ENCODE measurements at regions not wholly inside any gene's neighbourhood (a gene's known extent, or its start where the extent isn't known, plus 50 kb on each side); places are given as distances from the start of the nearest gene placed in this dataset.

- H3K4me1 ChIP-seq (ENCODE audit: insufficient read depth, insufficient read length): no peaks in the 10 kb centered on the region
- H3K4me3 ChIP-seq (ENCODE audit: insufficient read length, low read depth): no peak overlapping the region
These were observed 1276.8 kb downstream of the UQCRFS1 start for GRCh38 chr19:27936139-27936538.

GRCh38 chr19:27935669-27936068, 1277.3 kb downstream of the UQCRFS1 start:
- no peak for TF ChIP-seq ZNF274 (IDR thresholded peaks at IDR 0.05; ENCODE audit: low read depth, low read length)
- no peak for TF ChIP-seq YY1 (IDR thresholded peaks at IDR 0.05; ENCODE audit: insufficient read depth, insufficient read length)
- no peak for TF ChIP-seq SUZ12 (IDR thresholded peaks at IDR 0.05; ENCODE audit: extremely low read depth, insufficient read depth, insufficient read length)
- H3K27me3 ChIP-seq (ENCODE audit: insufficient read depth, insufficient read length): no peaks in the 10 kb centered on the region
- H3K4me1 ChIP-seq (ENCODE audit: insufficient read depth, insufficient read length): no peaks in the 10 kb centered on the region
- no peak overlapping the region for H3K4me3 ChIP-seq (ENCODE audit: insufficient read length, low read depth)
- no peaks in the 10 kb centered on the region for H3K9me3 ChIP-seq (ENCODE audit: insufficient read depth, low read length)
- DNase-seq (ENCODE audit: low read depth, low spot score): no peak
- no peaks in the 10 kb centered on the region for H3K36me3 ChIP-seq (ENCODE audit: insufficient read depth, insufficient read length, low read length)
- H3K9ac ChIP-seq (ENCODE audit: insufficient read length, low read depth): no peak overlapping the region

More at GRCh38 chr19:27936139-27936538, 1276.8 kb downstream of the UQCRFS1 start:
- H3K36me3 ChIP-seq (ENCODE audit: insufficient read depth, insufficient read length, low read length): no peaks in the 10 kb centered on the region
- DNase-seq (ENCODE audit: low read depth, low spot score): no peak
- TF ChIP-seq YY1 (IDR thresholded peaks at IDR 0.05; ENCODE audit: insufficient read depth, insufficient read length) (no peak), ZNF274 (IDR thresholded peaks at IDR 0.05; ENCODE audit: low read depth, low read length) (no peak), SUZ12 (IDR thresholded peaks at IDR 0.05; ENCODE audit: extremely low read depth, insufficient read depth, insufficient read length) (no peak)
- H3K27me3 ChIP-seq (ENCODE audit: insufficient read depth, insufficient read length): no peaks in the 10 kb centered on the region
- no peaks in the 10 kb centered on the region for H3K9me3 ChIP-seq (ENCODE audit: insufficient read depth, low read length)
- no peak overlapping the region for H3K9ac ChIP-seq (ENCODE audit: insufficient read length, low read depth)

- TF ChIP-seq YY1 (IDR thresholded peaks at IDR 0.05; ENCODE audit: insufficient read depth, insufficient read length): no peak
- TF ChIP-seq ZNF274 (IDR thresholded peaks at IDR 0.05; ENCODE audit: low read depth, low read length): no peak
- no peak for TF ChIP-seq SUZ12 (IDR thresholded peaks at IDR 0.05; ENCODE audit: extremely low read depth, insufficient read depth, insufficient read length)
- no peak for DNase-seq (ENCODE audit: low read depth, low spot score)
- Histone ChIP-seq H3K36me3 (ENCODE audit: insufficient read depth, insufficient read length, low read length) (no peaks in the 10 kb centered on the region), H3K9ac (ENCODE audit: insufficient read length, low read depth) (no peak overlapping the region), H3K27me3 (ENCODE audit: insufficient read depth, insufficient read length) (no peaks in the 10 kb centered on the region), H3K4me1 (ENCODE audit: insufficient read depth, insufficient read length) (no peaks in the 10 kb centered on the region), H3K9me3 (ENCODE audit: insufficient read depth, low read length) (no peaks in the 10 kb centered on the region), H3K4me3 (ENCODE audit: insufficient read length, low read depth) (no peak overlapping the region)
These were observed 1283.6 kb downstream of the UQCRFS1 start for GRCh38 chr19:27929399-27929798.

- Histone ChIP-seq H3K9me3 (ENCODE audit: insufficient read depth, low read length) (no peaks in the 10 kb centered on the region), H3K36me3 (ENCODE audit: insufficient read depth, insufficient read length, low read length) (no peaks in the 10 kb centered on the region), H3K27me3 (ENCODE audit: insufficient read depth, insufficient read length) (no peaks in the 10 kb centered on the region), H3K4me1 (ENCODE audit: insufficient read depth, insufficient read length) (no peaks in the 10 kb centered on the region), H3K9ac (ENCODE audit: insufficient read length, low read depth) (no peak overlapping the region), H3K4me3 (ENCODE audit: insufficient read length, low read depth) (no peak overlapping the region)
- DNase-seq (ENCODE audit: low read depth, low spot score): no peak
- TF ChIP-seq SUZ12 (IDR thresholded peaks at IDR 0.05; ENCODE audit: extremely low read depth, insufficient read depth, insufficient read length): no peak
- TF ChIP-seq YY1 (IDR thresholded peaks at IDR 0.05; ENCODE audit: insufficient read depth, insufficient read length): no peak
- no peak for TF ChIP-seq ZNF274 (IDR thresholded peaks at IDR 0.05; ENCODE audit: low read depth, low read length)
These were observed 1287.7 kb downstream of the UQCRFS1 start for GRCh38 chr19:27925202-27925601.

GRCh38 chr19:27922970-27923369, 1290.0 kb downstream of the UQCRFS1 start:
- Histone ChIP-seq H3K36me3 (ENCODE audit: insufficient read depth, insufficient read length, low read length) (no peaks in the 10 kb centered on the region), H3K9me3 (ENCODE audit: insufficient read depth, low read length) (no peaks in the 10 kb centered on the region), H3K4me1 (ENCODE audit: insufficient read depth, insufficient read length) (no peaks in the 10 kb centered on the region), H3K27me3 (ENCODE audit: insufficient read depth, insufficient read length) (no peaks in the 10 kb centered on the region), H3K4me3 (ENCODE audit: insufficient read length, low read depth) (no peak overlapping the region), H3K9ac (ENCODE audit: insufficient read length, low read depth) (no peak overlapping the region)
- no peak for DNase-seq (ENCODE audit: low read depth, low spot score)
- no peak for TF ChIP-seq ZNF274 (IDR thresholded peaks at IDR 0.05; ENCODE audit: low read depth, low read length)
- TF ChIP-seq SUZ12 (IDR thresholded peaks at IDR 0.05; ENCODE audit: extremely low read depth, insufficient read depth, insufficient read length): no peak
- no peak for TF ChIP-seq YY1 (IDR thresholded peaks at IDR 0.05; ENCODE audit: insufficient read depth, insufficient read length)

- Histone ChIP-seq H3K36me3 (ENCODE audit: insufficient read depth, insufficient read length, low read length) (no peaks in the 10 kb centered on the region), H3K4me1 (ENCODE audit: insufficient read depth, insufficient read length) (no peaks in the 10 kb centered on the region), H3K4me3 (ENCODE audit: insufficient read length, low read depth) (no peak overlapping the region), H3K27me3 (ENCODE audit: insufficient read depth, insufficient read length) (no peaks in the 10 kb centered on the region), H3K9ac (ENCODE audit: insufficient read length, low read depth) (no peak overlapping the region), H3K9me3 (ENCODE audit: insufficient read depth, low read length) (no peaks in the 10 kb centered on the region)
- TF ChIP-seq YY1 (IDR thresholded peaks at IDR 0.05; ENCODE audit: insufficient read depth, insufficient read length) (no peak), SUZ12 (IDR thresholded peaks at IDR 0.05; ENCODE audit: extremely low read depth, insufficient read depth, insufficient read length) (no peak), ZNF274 (IDR thresholded peaks at IDR 0.05; ENCODE audit: low read depth, low read length) (no peak)
- no peak for DNase-seq (ENCODE audit: low read depth, low spot score)
These were observed 1292.2 kb downstream of the UQCRFS1 start for GRCh38 chr19:27920774-27921173.

GRCh38 chr19:27918818-27919217, 1294.1 kb downstream of the UQCRFS1 start:
- Histone ChIP-seq H3K27me3 (ENCODE audit: insufficient read depth, insufficient read length) (no peaks in the 10 kb centered on the region), H3K4me3 (ENCODE audit: insufficient read length, low read depth) (no peak overlapping the region), H3K4me1 (ENCODE audit: insufficient read depth, insufficient read length) (no peaks in the 10 kb centered on the region), H3K9ac (ENCODE audit: insufficient read length, low read depth) (no peak overlapping the region), H3K9me3 (ENCODE audit: insufficient read depth, low read length) (no peaks in the 10 kb centered on the region), H3K36me3 (ENCODE audit: insufficient read depth, insufficient read length, low read length) (no peaks in the 10 kb centered on the region)
- TF ChIP-seq ZNF274 (IDR thresholded peaks at IDR 0.05; ENCODE audit: low read depth, low read length) (no peak), YY1 (IDR thresholded peaks at IDR 0.05; ENCODE audit: insufficient read depth, insufficient read length) (no peak), SUZ12 (IDR thresholded peaks at IDR 0.05; ENCODE audit: extremely low read depth, insufficient read depth, insufficient read length) (no peak)
- DNase-seq (ENCODE audit: low read depth, low spot score): no peak

Data from NT2/D1 (cell line).